Activated naive CD4-positive, alpha-beta T cell treated with anti-CD3 and anti-CD28 coated beads, Interleukin-2, amount 10 ng/mL, durations not matched to agents 7 days and 5 days (primary cell): ENCODE measurements at regions not wholly inside any gene's neighbourhood (a gene's known extent, or its start where the extent isn't known, plus 50 kb on each side); places are given as distances from the start of the nearest gene placed in this dataset.
"Not testable (repeated sequence)": the region's sequence is repeated elsewhere in the genome, so short reads cannot be mapped to it uniquely, and the experiment has no call there.

Experiments
- CTCF ChIA-PET: fragments of 350-600 bp; sonication (Branson Sonifier 250); formaldehyde crosslinking; loops from one replicate; lab custom pipeline; 2021; ENCODE audit warnings: antibody characterized with exemption; lab: Charles Lee
- DNase-seq: peaks from one replicate; pipeline ENCODE4 v3.0.0-alpha.2; 2020
- H3K27ac Mint-ChIP-seq: one replicate; pipeline ENCODE4 v1.8.0; 2021; ENCODE audit warnings: mild to moderate bottlenecking, moderate library complexity, mixed read lengths
- H3K27me3 Mint-ChIP-seq: one replicate; pipeline ENCODE4 v1.8.0; 2021; ENCODE audit warnings: mild to moderate bottlenecking, mixed read lengths
- H3K36me3 Mint-ChIP-seq: one replicate; pipeline ENCODE4 v1.8.0; 2021; ENCODE audit warnings: mixed read lengths
- H3K4me1 Mint-ChIP-seq: one replicate; pipeline ENCODE4 v1.8.0; 2021; ENCODE audit warnings: mixed read lengths
- H3K4me3 Mint-ChIP-seq: one replicate; pipeline ENCODE4 v1.8.0; 2021; ENCODE audit warnings: mild to moderate bottlenecking, moderate library complexity, mixed read lengths
- H3K9me3 Mint-ChIP-seq: one replicate; pipeline ENCODE4 v1.8.0; 2021; ENCODE audit warnings: mixed read lengths

- CTCF ChIA-PET, H3K27ac Mint-ChIP-seq, H3K9me3 Mint-ChIP-seq, H3K4me3 Mint-ChIP-seq, DNase-seq, H3K4me1 Mint-ChIP-seq, H3K36me3 Mint-ChIP-seq, H3K27me3 Mint-ChIP-seq: not testable (repeated sequence)
Measured at GRCh38 chr9:39585233-39585632, 229.8 kb downstream of the SPATA31A1 start.

GRCh38 chr9:39587844-39588499, 232.5 kb downstream of the SPATA31A1 start:
- DNase-seq = no peak
- no peaks in the 10 kb centered on the region for H3K36me3 Mint-ChIP-seq
- no peaks in the 10 kb centered on the region for H3K4me1 Mint-ChIP-seq
- H3K4me3 Mint-ChIP-seq = no peak overlapping the region
- H3K9me3 Mint-ChIP-seq = no peaks in the 10 kb centered on the region
- H3K27ac Mint-ChIP-seq = no peak overlapping the region
- CTCF ChIA-PET = no interaction called here
- no peaks in the 10 kb centered on the region for H3K27me3 Mint-ChIP-seq

- no peak overlapping the region for H3K27ac Mint-ChIP-seq
- no peaks in the 10 kb centered on the region for H3K4me1 Mint-ChIP-seq
- CTCF ChIA-PET = no interaction called here
- H3K27me3 Mint-ChIP-seq = no peaks in the 10 kb centered on the region
- H3K9me3 Mint-ChIP-seq = no peaks in the 10 kb centered on the region
- DNase-seq = no peak
- H3K36me3 Mint-ChIP-seq = no peaks in the 10 kb centered on the region
- no peak overlapping the region for H3K4me3 Mint-ChIP-seq
Measured at GRCh38 chr9:39588500-39589137, 233.2 kb downstream of the SPATA31A1 start.

- H3K4me3 Mint-ChIP-seq, H3K9me3 Mint-ChIP-seq, H3K36me3 Mint-ChIP-seq, CTCF ChIA-PET, DNase-seq, H3K4me1 Mint-ChIP-seq, H3K27ac Mint-ChIP-seq, H3K27me3 Mint-ChIP-seq: not testable (repeated sequence)
Measured at GRCh38 chr9:39604089-39604488, 248.6 kb downstream of the SPATA31A1 start.

GRCh38 chr9:39611449-39612231, 256.2 kb downstream of the SPATA31A1 start:
- H3K36me3 Mint-ChIP-seq, DNase-seq, H3K27ac Mint-ChIP-seq, H3K4me3 Mint-ChIP-seq, H3K4me1 Mint-ChIP-seq, H3K27me3 Mint-ChIP-seq, H3K9me3 Mint-ChIP-seq, CTCF ChIA-PET: not testable (repeated sequence)

- H3K4me3 Mint-ChIP-seq, H3K27me3 Mint-ChIP-seq, H3K4me1 Mint-ChIP-seq, DNase-seq, H3K36me3 Mint-ChIP-seq, CTCF ChIA-PET, H3K27ac Mint-ChIP-seq, H3K9me3 Mint-ChIP-seq: not testable (repeated sequence)
Measured at GRCh38 chr9:39616480-39616879, 261.0 kb downstream of the SPATA31A1 start.

GRCh38 chr9:39624048-39624447, 268.6 kb downstream of the SPATA31A1 start:
- H3K4me3 Mint-ChIP-seq, H3K27ac Mint-ChIP-seq, CTCF ChIA-PET, H3K36me3 Mint-ChIP-seq, H3K4me1 Mint-ChIP-seq, DNase-seq, H3K27me3 Mint-ChIP-seq, H3K9me3 Mint-ChIP-seq: not testable (repeated sequence)

- CTCF ChIA-PET, H3K27ac Mint-ChIP-seq, H3K9me3 Mint-ChIP-seq, H3K36me3 Mint-ChIP-seq, H3K27me3 Mint-ChIP-seq, H3K4me1 Mint-ChIP-seq, DNase-seq, H3K4me3 Mint-ChIP-seq: not testable (repeated sequence)
Measured at GRCh38 chr9:39632071-39632470, 276.6 kb downstream of the SPATA31A1 start.

- H3K36me3 Mint-ChIP-seq, H3K4me3 Mint-ChIP-seq, H3K27me3 Mint-ChIP-seq, H3K9me3 Mint-ChIP-seq, H3K4me1 Mint-ChIP-seq, H3K27ac Mint-ChIP-seq, CTCF ChIA-PET, DNase-seq: not testable (repeated sequence)
Measured at GRCh38 chr9:39649029-39649428, 293.6 kb downstream of the SPATA31A1 start.

- H3K4me1 Mint-ChIP-seq, H3K27me3 Mint-ChIP-seq, H3K27ac Mint-ChIP-seq, CTCF ChIA-PET, H3K9me3 Mint-ChIP-seq, DNase-seq, H3K36me3 Mint-ChIP-seq, H3K4me3 Mint-ChIP-seq: not testable (repeated sequence)
Measured at GRCh38 chr9:39656960-39657603, 301.6 kb downstream of the SPATA31A1 start.

GRCh38 chr9:39663020-39663419, 307.6 kb downstream of the SPATA31A1 start:
- DNase-seq, H3K27me3 Mint-ChIP-seq, H3K4me3 Mint-ChIP-seq, H3K27ac Mint-ChIP-seq, CTCF ChIA-PET, H3K9me3 Mint-ChIP-seq, H3K4me1 Mint-ChIP-seq, H3K36me3 Mint-ChIP-seq: not testable (repeated sequence)

GRCh38 chr9:39663713-39664112, 308.2 kb downstream of the SPATA31A1 start:
- not testable (repeated sequence) for H3K36me3 Mint-ChIP-seq, H3K27me3 Mint-ChIP-seq

GRCh38 chr9:39665020-39665419, 309.6 kb downstream of the SPATA31A1 start:
- H3K36me3 Mint-ChIP-seq, DNase-seq, H3K27me3 Mint-ChIP-seq, H3K4me1 Mint-ChIP-seq, H3K4me3 Mint-ChIP-seq, H3K9me3 Mint-ChIP-seq, H3K27ac Mint-ChIP-seq, CTCF ChIA-PET: not testable (repeated sequence)

More at GRCh38 chr9:39663713-39664112, 308.2 kb downstream of the SPATA31A1 start:
- H3K4me1 Mint-ChIP-seq, H3K4me3 Mint-ChIP-seq, H3K27ac Mint-ChIP-seq, H3K9me3 Mint-ChIP-seq, DNase-seq, CTCF ChIA-PET: not testable (repeated sequence)

GRCh38 chr9:39674437-39675210, 319.2 kb downstream of the SPATA31A1 start:
- H3K4me1 Mint-ChIP-seq, CTCF ChIA-PET, DNase-seq: not testable (repeated sequence)

More at GRCh38 chr9:39674437-39675210, 319.2 kb downstream of the SPATA31A1 start:
- H3K9me3 Mint-ChIP-seq, H3K27ac Mint-ChIP-seq, H3K27me3 Mint-ChIP-seq, H3K4me3 Mint-ChIP-seq, H3K36me3 Mint-ChIP-seq: not testable (repeated sequence)
